ENCODE measurements at regions not wholly inside any gene's neighbourhood (a gene's known extent, or its start where the extent isn't known, plus 50 kb on each side); places are given as distances from the start of the nearest gene placed in this dataset.

GRCh38 chr3:22900296-22900695, 302.8 kb upstream of the UBE2E2 start:
- DNase-seq (ENCODE audit: low read depth, low spot score): no peak
- no peak for ATAC-seq
- Histone ChIP-seq H3K79me2 (ENCODE audit: insufficient read depth, low read length) (no peaks in the 10 kb centered on the region), H3K27ac (ENCODE audit: low read depth, low read length) (no peak overlapping the region), H3K4me3 (replicated peaks in 1 of 2; ENCODE audit: low read depth in 1 of 2, low read length in 2 of 2) (no peak overlapping the region), H2AFZ (ENCODE audit: low read depth, low read length, poor library complexity, severe bottlenecking) (no peak overlapping the region), H3K4me1 (ENCODE audit: control insufficient read depth in 1 of 2, insufficient read depth in 2 of 2, low read length in 2 of 2) (no peaks in the 10 kb centered on the region), H3K9ac (ENCODE audit: low read length) (no peak overlapping the region), H4K20me1 (ENCODE audit: insufficient read depth) (no peaks in the 10 kb centered on the region), H3K9me2 (ENCODE audit: insufficient read depth) (no peaks in the 10 kb centered on the region), H3K27me3 (ENCODE audit: insufficient read depth, low read length) (no peaks in the 10 kb centered on the region), H3K36me3 (ENCODE audit: control insufficient read depth in 1 of 2, insufficient read depth in 2 of 2, low read length in 2 of 2) (no peaks in the 10 kb centered on the region), H3K9me3 (ENCODE audit: control insufficient read depth in 1 of 2, insufficient read depth in 1 of 2, low read depth in 1 of 2, low read length in 2 of 2) (no peaks in the 10 kb centered on the region; a peak in 1 of 4 replicates), H3K4me2 (ENCODE audit: low read length) (no peak overlapping the region)
- intact Hi-C loops (cut with micrococcal nuclease): no loop called here
- POLR2A ChIA-PET: no interaction called here
- no peak for TF ChIP-seq EZH2phosphoT487 (IDR thresholded peaks at IDR 0.05; ENCODE audit: borderline replicate concordance)
- RAD21 ChIA-PET (ENCODE audit: low non-redundant PET in 1 of 2, low total read pairs in 2 of 2, uncharacterized antibody in 2 of 2, unreplicated experiment in 2 of 2): no interaction called here
- CTCF ChIA-PET: no interaction called here
- no TSS peak for BruUV-seq (replicated peaks)

- TF ChIP-seq, protein P1, sequence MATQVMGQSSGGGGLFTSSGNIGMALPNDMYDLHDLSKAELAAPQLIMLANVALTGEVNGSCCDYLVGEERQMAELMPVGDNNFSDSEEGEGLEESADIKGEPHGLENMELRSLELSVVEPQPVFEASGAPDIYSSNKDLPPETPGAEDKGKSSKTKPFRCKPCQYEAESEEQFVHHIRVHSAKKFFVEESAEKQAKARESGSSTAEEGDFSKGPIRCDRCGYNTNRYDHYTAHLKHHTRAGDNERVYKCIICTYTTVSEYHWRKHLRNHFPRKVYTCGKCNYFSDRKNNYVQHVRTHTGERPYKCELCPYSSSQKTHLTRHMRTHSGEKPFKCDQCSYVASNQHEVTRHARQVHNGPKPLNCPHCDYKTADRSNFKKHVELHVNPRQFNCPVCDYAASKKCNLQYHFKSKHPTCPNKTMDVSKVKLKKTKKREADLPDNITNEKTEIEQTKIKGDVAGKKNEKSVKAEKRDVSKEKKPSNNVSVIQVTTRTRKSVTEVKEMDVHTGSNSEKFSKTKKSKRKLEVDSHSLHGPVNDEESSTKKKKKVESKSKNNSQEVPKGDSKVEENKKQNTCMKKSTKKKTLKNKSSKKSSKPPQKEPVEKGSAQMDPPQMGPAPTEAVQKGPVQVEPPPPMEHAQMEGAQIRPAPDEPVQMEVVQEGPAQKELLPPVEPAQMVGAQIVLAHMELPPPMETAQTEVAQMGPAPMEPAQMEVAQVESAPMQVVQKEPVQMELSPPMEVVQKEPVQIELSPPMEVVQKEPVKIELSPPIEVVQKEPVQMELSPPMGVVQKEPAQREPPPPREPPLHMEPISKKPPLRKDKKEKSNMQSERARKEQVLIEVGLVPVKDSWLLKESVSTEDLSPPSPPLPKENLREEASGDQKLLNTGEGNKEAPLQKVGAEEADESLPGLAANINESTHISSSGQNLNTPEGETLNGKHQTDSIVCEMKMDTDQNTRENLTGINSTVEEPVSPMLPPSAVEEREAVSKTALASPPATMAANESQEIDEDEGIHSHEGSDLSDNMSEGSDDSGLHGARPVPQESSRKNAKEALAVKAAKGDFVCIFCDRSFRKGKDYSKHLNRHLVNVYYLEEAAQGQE (IDR thresholded peaks at IDR 0.05; ENCODE audit: low read depth): no peak
- peak in 1 of 3 experiments; percentile 30; a peak in 2 of 6 replicates for TF ChIP-seq CTCF (IDR thresholded peaks at IDR 0.05 in 2 of 3, conservative IDR thresholded peaks at IDR 0.05 in 1 of 3; ENCODE audit: borderline replicate concordance in 1 of 3, insufficient read depth in 1 of 3, low read depth in 2 of 3, low read length in 2 of 3)
- TF ChIP-seq CEBPB (IDR thresholded peaks at IDR 0.05; ENCODE audit: low read depth): no peak
- ATAC-seq (no peak), DNase-seq (ENCODE audit: low read depth, low spot score) (no peak)
- H3K9ac ChIP-seq (ENCODE audit: low read length): no peak overlapping the region
- H3K4me1 ChIP-seq (ENCODE audit: control insufficient read depth in 1 of 2, insufficient read depth in 2 of 2, low read length in 2 of 2): no peaks in the 10 kb centered on the region
- H3K4me3 ChIP-seq (replicated peaks in 1 of 2; ENCODE audit: low read depth in 1 of 2, low read length in 2 of 2): no peak overlapping the region
- CTCF ChIA-PET: no interaction called here
- H4K20me1 ChIP-seq (ENCODE audit: insufficient read depth): no peaks in the 10 kb centered on the region
- no peak overlapping the region for H3K27ac ChIP-seq (ENCODE audit: low read depth, low read length)
- H3K4me2 ChIP-seq (ENCODE audit: low read length): no peak overlapping the region
- RAD21 ChIA-PET (ENCODE audit: low non-redundant PET in 1 of 2, low total read pairs in 2 of 2, uncharacterized antibody in 2 of 2, unreplicated experiment in 2 of 2): no interaction called here
- no TSS peak for BruUV-seq (replicated peaks)
- POLR2A ChIA-PET: no interaction called here
- no peak overlapping the region for H2AFZ ChIP-seq (ENCODE audit: low read depth, low read length, poor library complexity, severe bottlenecking)
- no peaks in the 10 kb centered on the region for H3K79me2 ChIP-seq (ENCODE audit: insufficient read depth, low read length)
- H3K9me2 ChIP-seq (ENCODE audit: insufficient read depth): no peaks in the 10 kb centered on the region
- no peaks in the 10 kb centered on the region for H3K27me3 ChIP-seq (ENCODE audit: insufficient read depth, low read length)
- no peaks in the 10 kb centered on the region for H3K36me3 ChIP-seq (ENCODE audit: control insufficient read depth in 1 of 2, insufficient read depth in 2 of 2, low read length in 2 of 2)
- no peaks in the 10 kb centered on the region; a peak in 1 of 4 replicates for H3K9me3 ChIP-seq (ENCODE audit: control insufficient read depth in 1 of 2, insufficient read depth in 1 of 2, low read depth in 1 of 2, low read length in 2 of 2)
- intact Hi-C loops (cut with micrococcal nuclease): no loop called here
Observed at GRCh38 chr3:22901684-22902083, 301.4 kb upstream of the UBE2E2 start.
